H1 (cell line): ENCODE measurements at regions not wholly inside any gene's neighbourhood (a gene's known extent, or its start where the extent isn't known, plus 50 kb on each side); places are given as distances from the start of the nearest gene placed in this dataset.

ENCODE experiments used
- CBX8 ChIP-seq: fragments of 300-800, 300-1000 bp; sonication (generic); IDR thresholded peaks from 2 replicates; pipeline ENCODE4 v1.7.1; 2016; ENCODE audit warnings: low read depth, low read length, borderline replicate concordance
- FOSL1 ChIP-seq: IDR thresholded peaks from 2 replicates; pipeline ENCODE4 v1.6.1; 2011; ENCODE audit warnings: mild to moderate bottlenecking, low read depth, low read length, moderate library complexity; ENCODE audit not compliant: insufficient read depth
- KDM5A ChIP-seq: fragments of 200-600 bp; IDR thresholded peaks from 2 replicates; pipeline ENCODE4 v1.7.1; 2012; ENCODE audit warnings: mild to moderate bottlenecking, low read length, inconsistent platforms, mixed read lengths
- MAFK ChIP-seq: IDR thresholded peaks from 2 replicates; pipeline ENCODE4 v1.6.1; 2012; ENCODE audit warnings: low read depth, mild to moderate bottlenecking, improper control_type of control experiment, low read length
- POU5F1 ChIP-seq: IDR thresholded peaks from 2 replicates; pipeline ENCODE4 v1.6.1; 2011; ENCODE audit warnings: low read depth, mild to moderate bottlenecking, low read length, moderate library complexity
- SIN3A ChIP-seq, 2 experiments: IDR thresholded peaks in 1 of 2; conservative IDR thresholded peaks in 1 of 2; 2 replicates each; pipeline ENCODE4 v1.6.1; 2011 to 2012; ENCODE audit warnings: low read length in 2 of 2, improper control_type of control experiment in 1 of 2, low read depth in 1 of 2, mild to moderate bottlenecking in 1 of 2
- SIRT6 ChIP-seq: IDR thresholded peaks from one replicate; pipeline ENCODE4 v1.7.1; 2012; ENCODE audit warnings: low read length, inconsistent platforms
- SIX5 ChIP-seq: IDR thresholded peaks from 2 replicates; pipeline ENCODE4 v1.6.1; 2011; ENCODE audit warnings: mild to moderate bottlenecking, low read depth, low read length
- ZNF274 ChIP-seq: IDR thresholded peaks from 2 replicates; pipeline ENCODE4 v1.7.0; 2012; ENCODE audit warnings: low read length, borderline replicate concordance; ENCODE audit errors: extremely low read depth
- TF ChIP-seq, protein P1 (sequence below): fragments of 300-600 bp; sonication (generic); IDR thresholded peaks from 2 replicates; pipeline ENCODE4 v1.7.1; 2012; ENCODE audit warnings: low read length, moderate library complexity, mild to moderate bottlenecking, inconsistent platforms; ENCODE audit not compliant: insufficient replicate concordance
- TF ChIP-seq, protein P2 (sequence below): IDR thresholded peaks from 2 replicates; pipeline ENCODE4 v1.6.1; 2011; ENCODE audit warnings: low read length, improper control_type of control experiment

DNA sequence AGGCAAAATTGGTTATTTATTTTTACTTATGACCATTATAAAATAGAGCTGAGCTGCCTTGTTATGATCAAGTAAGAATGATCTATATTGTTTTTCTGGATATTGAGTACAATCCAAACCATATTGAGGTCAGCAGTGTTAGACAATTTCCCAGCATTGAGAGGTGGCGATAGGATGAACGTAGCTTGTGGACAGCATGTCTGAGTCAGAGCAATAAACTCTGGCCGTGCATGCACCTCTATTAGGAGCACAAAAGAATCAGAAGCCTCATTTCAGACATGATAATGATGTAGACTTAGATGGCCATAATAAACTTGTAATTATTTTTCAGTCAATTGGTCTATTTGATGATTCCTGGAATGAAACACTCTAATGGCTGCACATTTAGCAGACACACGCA, 491.6 kb downstream of the RIT2 start (continued):
- TF ChIP-seq, protein P1, sequence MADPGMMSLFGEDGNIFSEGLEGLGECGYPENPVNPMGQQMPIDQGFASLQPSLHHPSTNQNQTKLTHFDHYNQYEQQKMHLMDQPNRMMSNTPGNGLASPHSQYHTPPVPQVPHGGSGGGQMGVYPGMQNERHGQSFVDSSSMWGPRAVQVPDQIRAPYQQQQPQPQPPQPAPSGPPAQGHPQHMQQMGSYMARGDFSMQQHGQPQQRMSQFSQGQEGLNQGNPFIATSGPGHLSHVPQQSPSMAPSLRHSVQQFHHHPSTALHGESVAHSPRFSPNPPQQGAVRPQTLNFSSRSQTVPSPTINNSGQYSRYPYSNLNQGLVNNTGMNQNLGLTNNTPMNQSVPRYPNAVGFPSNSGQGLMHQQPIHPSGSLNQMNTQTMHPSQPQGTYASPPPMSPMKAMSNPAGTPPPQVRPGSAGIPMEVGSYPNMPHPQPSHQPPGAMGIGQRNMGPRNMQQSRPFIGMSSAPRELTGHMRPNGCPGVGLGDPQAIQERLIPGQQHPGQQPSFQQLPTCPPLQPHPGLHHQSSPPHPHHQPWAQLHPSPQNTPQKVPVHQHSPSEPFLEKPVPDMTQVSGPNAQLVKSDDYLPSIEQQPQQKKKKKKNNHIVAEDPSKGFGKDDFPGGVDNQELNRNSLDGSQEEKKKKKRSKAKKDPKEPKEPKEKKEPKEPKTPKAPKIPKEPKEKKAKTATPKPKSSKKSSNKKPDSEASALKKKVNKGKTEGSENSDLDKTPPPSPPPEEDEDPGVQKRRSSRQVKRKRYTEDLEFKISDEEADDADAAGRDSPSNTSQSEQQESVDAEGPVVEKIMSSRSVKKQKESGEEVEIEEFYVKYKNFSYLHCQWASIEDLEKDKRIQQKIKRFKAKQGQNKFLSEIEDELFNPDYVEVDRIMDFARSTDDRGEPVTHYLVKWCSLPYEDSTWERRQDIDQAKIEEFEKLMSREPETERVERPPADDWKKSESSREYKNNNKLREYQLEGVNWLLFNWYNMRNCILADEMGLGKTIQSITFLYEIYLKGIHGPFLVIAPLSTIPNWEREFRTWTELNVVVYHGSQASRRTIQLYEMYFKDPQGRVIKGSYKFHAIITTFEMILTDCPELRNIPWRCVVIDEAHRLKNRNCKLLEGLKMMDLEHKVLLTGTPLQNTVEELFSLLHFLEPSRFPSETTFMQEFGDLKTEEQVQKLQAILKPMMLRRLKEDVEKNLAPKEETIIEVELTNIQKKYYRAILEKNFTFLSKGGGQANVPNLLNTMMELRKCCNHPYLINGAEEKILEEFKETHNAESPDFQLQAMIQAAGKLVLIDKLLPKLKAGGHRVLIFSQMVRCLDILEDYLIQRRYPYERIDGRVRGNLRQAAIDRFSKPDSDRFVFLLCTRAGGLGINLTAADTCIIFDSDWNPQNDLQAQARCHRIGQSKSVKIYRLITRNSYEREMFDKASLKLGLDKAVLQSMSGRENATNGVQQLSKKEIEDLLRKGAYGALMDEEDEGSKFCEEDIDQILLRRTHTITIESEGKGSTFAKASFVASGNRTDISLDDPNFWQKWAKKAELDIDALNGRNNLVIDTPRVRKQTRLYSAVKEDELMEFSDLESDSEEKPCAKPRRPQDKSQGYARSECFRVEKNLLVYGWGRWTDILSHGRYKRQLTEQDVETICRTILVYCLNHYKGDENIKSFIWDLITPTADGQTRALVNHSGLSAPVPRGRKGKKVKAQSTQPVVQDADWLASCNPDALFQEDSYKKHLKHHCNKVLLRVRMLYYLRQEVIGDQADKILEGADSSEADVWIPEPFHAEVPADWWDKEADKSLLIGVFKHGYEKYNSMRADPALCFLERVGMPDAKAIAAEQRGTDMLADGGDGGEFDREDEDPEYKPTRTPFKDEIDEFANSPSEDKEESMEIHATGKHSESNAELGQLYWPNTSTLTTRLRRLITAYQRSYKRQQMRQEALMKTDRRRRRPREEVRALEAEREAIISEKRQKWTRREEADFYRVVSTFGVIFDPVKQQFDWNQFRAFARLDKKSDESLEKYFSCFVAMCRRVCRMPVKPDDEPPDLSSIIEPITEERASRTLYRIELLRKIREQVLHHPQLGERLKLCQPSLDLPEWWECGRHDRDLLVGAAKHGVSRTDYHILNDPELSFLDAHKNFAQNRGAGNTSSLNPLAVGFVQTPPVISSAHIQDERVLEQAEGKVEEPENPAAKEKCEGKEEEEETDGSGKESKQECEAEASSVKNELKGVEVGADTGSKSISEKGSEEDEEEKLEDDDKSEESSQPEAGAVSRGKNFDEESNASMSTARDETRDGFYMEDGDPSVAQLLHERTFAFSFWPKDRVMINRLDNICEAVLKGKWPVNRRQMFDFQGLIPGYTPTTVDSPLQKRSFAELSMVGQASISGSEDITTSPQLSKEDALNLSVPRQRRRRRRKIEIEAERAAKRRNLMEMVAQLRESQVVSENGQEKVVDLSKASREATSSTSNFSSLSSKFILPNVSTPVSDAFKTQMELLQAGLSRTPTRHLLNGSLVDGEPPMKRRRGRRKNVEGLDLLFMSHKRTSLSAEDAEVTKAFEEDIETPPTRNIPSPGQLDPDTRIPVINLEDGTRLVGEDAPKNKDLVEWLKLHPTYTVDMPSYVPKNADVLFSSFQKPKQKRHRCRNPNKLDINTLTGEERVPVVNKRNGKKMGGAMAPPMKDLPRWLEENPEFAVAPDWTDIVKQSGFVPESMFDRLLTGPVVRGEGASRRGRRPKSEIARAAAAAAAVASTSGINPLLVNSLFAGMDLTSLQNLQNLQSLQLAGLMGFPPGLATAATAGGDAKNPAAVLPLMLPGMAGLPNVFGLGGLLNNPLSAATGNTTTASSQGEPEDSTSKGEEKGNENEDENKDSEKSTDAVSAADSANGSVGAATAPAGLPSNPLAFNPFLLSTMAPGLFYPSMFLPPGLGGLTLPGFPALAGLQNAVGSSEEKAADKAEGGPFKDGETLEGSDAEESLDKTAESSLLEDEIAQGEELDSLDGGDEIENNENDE = no peak
- no peak for TF ChIP-seq SIRT6
- TF ChIP-seq CBX8 = no peak
- TF ChIP-seq, protein P2, sequence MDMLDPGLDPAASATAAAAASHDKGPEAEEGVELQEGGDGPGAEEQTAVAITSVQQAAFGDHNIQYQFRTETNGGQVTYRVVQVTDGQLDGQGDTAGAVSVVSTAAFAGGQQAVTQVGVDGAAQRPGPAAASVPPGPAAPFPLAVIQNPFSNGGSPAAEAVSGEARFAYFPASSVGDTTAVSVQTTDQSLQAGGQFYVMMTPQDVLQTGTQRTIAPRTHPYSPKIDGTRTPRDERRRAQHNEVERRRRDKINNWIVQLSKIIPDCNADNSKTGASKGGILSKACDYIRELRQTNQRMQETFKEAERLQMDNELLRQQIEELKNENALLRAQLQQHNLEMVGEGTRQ = no peak
- TF ChIP-seq SIX5 = no peak
- TF ChIP-seq SIN3A (conservative IDR thresholded peaks at IDR 0.05 in 1 of 2, IDR thresholded peaks at IDR 0.05 in 1 of 2; ENCODE audit: low read depth in 1 of 2, low read length in 2 of 2) = no peak
- TF ChIP-seq KDM5A = no peak
- no peak for TF ChIP-seq ZNF274
- no peak for TF ChIP-seq POU5F1
- TF ChIP-seq FOSL1 = no peak
- no peak for TF ChIP-seq MAFK
